Left lung (tissue), 4 donors: ENCODE measurements at regions not wholly inside any gene's neighbourhood (a gene's known extent, or its start where the extent isn't known, plus 50 kb on each side); places are given as distances from the start of the nearest gene placed in this dataset.

Source experiments
- ATAC-seq: fragments of 200-7000 bp; cut with Tn5 transposase; one replicate; pipeline ENCODE4 v1.9.1; 2020; ENCODE audit warnings: moderate library complexity
- DNase-seq, 4 donors: peaks; one replicate each; pipeline ENCODE4 v3.0.0-alpha.2; 2013 to 2020
- H3K27ac ChIP-seq, 2 donors: fragments of 200-600 bp; sonication (generic) in 1 of 2; one replicate each; pipeline versions ENCODE4 v1.5.0 to v1.8.0; 2020 to 2021
- H3K27me3 ChIP-seq, 2 donors: fragments of 200-600 bp; sonication (generic) in 1 of 2; one replicate each; pipeline versions ENCODE4 v1.5.0 to v1.8.0; 2020 to 2021
- H3K36me3 ChIP-seq, 2 donors: fragments of 200-600 bp; sonication (generic) in 1 of 2; one replicate each; pipeline versions ENCODE4 v1.5.0 to v1.8.0; 2020 to 2021
- H3K4me1 ChIP-seq, 2 donors: fragments of 200-600 bp; one replicate each; pipeline ENCODE4 v1.8.0; 2021
- H3K4me3 ChIP-seq, 2 donors: fragments of 200-600 bp; sonication (generic) in 1 of 2; one replicate each; pipeline versions ENCODE4 v1.5.0 to v1.8.0; 2020 to 2021; ENCODE audit warnings: mild to moderate bottlenecking in 1 of 2
- H3K9me3 ChIP-seq, 2 donors: fragments of 200-600 bp; sonication (generic) in 1 of 2; one replicate each; pipeline versions ENCODE4 v1.5.0 to v1.8.0; 2020 to 2021
- CTCF ChIP-seq, 2 donors: fragments of 200-600 bp; sonication (generic) in 1 of 2; IDR thresholded peaks; one replicate each; pipeline versions ENCODE4 v1.5.0 to v1.8.0; 2021; ENCODE audit warnings: antibody characterized with exemption in 2 of 2
- intact Hi-C, 2 donors: fragments of 100-400 bp; cut with DNase I; formaldehyde crosslinking; loops; one replicate each; pipeline versions ENCODE4 v1.11.2 to v1.14.2; 2022
- donor health status: DM: no; HTN: yes; CAD: no.
- donor health status: DM: no; HTN: no; CAD: no.

GRCh38 chr1:5509664-5510452 lies 482.4 kb downstream of the NPHP4 start:
- Histone ChIP-seq H3K36me3 (no peaks in the 10 kb centered on the region), H3K4me1 (no peaks in the 10 kb centered on the region), H3K27ac (no peak overlapping the region), H3K4me3 (no peak overlapping the region), H3K9me3 (no peaks in the 10 kb centered on the region), H3K27me3 (peaks cover 0 to 64% of the 10 kb centered on the region in 2 donors)
- TF ChIP-seq CTCF (IDR thresholded peaks at IDR 0.05): peak; percentile 95 to 99
- ATAC-seq: peak; percentile 75
- intact Hi-C loops: loop anchor here in 1 of 2 donors (5.0 to 10.0 kb wide), 2 partner anchors 237 to 465 kb away; no protein-coding TSS in a partner anchor
- DNase-seq: peak; percentile 32 to 91 (median 48)

GRCh38 chr1:5508669-5509330 lies 483.4 kb downstream of the NPHP4 start:
- no peak for TF ChIP-seq CTCF (IDR thresholded peaks at IDR 0.05)
- intact Hi-C loops: no loop called here

GRCh38 chr1:5507340-5507739 lies 484.9 kb downstream of the NPHP4 start:
- H3K9me3 ChIP-seq: no peaks in the 10 kb centered on the region
- ATAC-seq (no peak), DNase-seq (peak in 1 of 4 donors; percentile 19)
- no peaks in the 10 kb centered on the region for H3K36me3 ChIP-seq
- H3K27ac ChIP-seq: no peak overlapping the region
- peaks cover 0 to 73% of the 10 kb centered on the region in 2 donors for H3K27me3 ChIP-seq
- H3K4me3 ChIP-seq: no peak overlapping the region
- intact Hi-C loops: no loop called here
- H3K4me1 ChIP-seq: no peaks in the 10 kb centered on the region
- no peak for TF ChIP-seq CTCF (IDR thresholded peaks at IDR 0.05)

More at GRCh38 chr1:5508669-5509330, 483.4 kb downstream of the NPHP4 start:
- Histone ChIP-seq H3K9me3 (no peaks in the 10 kb centered on the region), H3K27me3 (peaks cover 0 to 74% of the 10 kb centered on the region in 2 donors), H3K4me1 (no peaks in the 10 kb centered on the region), H3K4me3 (no peak overlapping the region), H3K27ac (no peak overlapping the region), H3K36me3 (no peaks in the 10 kb centered on the region)
- no peak for DNase-seq
- ATAC-seq: no peak

GRCh38 chr1:5506634-5507033 lies 485.6 kb downstream of the NPHP4 start:
- intact Hi-C loops: no loop called here
- H3K4me1 ChIP-seq: no peaks in the 10 kb centered on the region
- no peak for TF ChIP-seq CTCF (IDR thresholded peaks at IDR 0.05)
- H3K4me3 ChIP-seq: no peak overlapping the region
- DNase-seq (peak in 1 of 4 donors; percentile 28), ATAC-seq (no peak)
- no peaks in the 10 kb centered on the region for H3K36me3 ChIP-seq
- no peaks in the 10 kb centered on the region for H3K9me3 ChIP-seq
- H3K27ac ChIP-seq: no peak overlapping the region
- peaks cover 0 to 66% of the 10 kb centered on the region in 2 donors for H3K27me3 ChIP-seq

- Histone ChIP-seq H3K27me3 (peaks cover 0 to 60% of the 10 kb centered on the region in 2 donors), H3K36me3 (no peaks in the 10 kb centered on the region), H3K9me3 (no peaks in the 10 kb centered on the region), H3K4me1 (no peaks in the 10 kb centered on the region), H3K4me3 (no peak overlapping the region), H3K27ac (no peak overlapping the region)
- intact Hi-C loops: no loop called here
- DNase-seq: no peak
- no peak for TF ChIP-seq CTCF (IDR thresholded peaks at IDR 0.05)
- ATAC-seq: no peak
Observed at GRCh38 chr1:5505944-5506343, 486.3 kb downstream of the NPHP4 start.
